K562 (cell line): ENCODE measurements at regions not wholly inside any gene's neighbourhood (a gene's known extent, or its start where the extent isn't known, plus 50 kb on each side); places are given as distances from the start of the nearest gene placed in this dataset.

Experiments
- ATAC-seq: fragments of 200-7000 bp; cut with Tn5 transposase; 3 replicates; pipeline ENCODE4 v1.9.1; 2020; ENCODE audit warnings: moderate library complexity
- BruUV-seq: library from RNA; stranded (reverse); fragments of 400-500 nt; replicated peaks from 2 replicates; lab custom pipeline; 2021; lab: Mats Ljungman, UMichigan
- CTCF ChIA-PET: fragments of 300-600 bp; formaldehyde crosslinking; extraction: SDS; loops from one replicate; lab custom pipeline; 2021; ENCODE audit warnings: low intra/inter-chr PET ratio; lab: Yijun Ruan, JAX
- POLR2A ChIA-PET: fragments of 300-600, 350-650 bp; sonication (Branson Sonifier 250); formaldehyde crosslinking; extraction: SDS; loops from one replicate; lab custom pipeline; 2021; ENCODE audit warnings: antibody characterized with exemption, inconsistent platforms; lab: Yijun Ruan, JAX
- DNase-seq, 4 experiments: peaks; one replicate each; pipeline versions ENCODE4 v3.0.0 to v3.0.0-alpha.2; 2011 to 2018; ENCODE audit warnings: low spot score in 3 of 4, mixed read lengths in 3 of 4; ENCODE audit errors: extremely low read depth in 1 of 4
- FAIRE-seq: peaks from 2 replicates; lab custom pipeline; 2011; peaks lifted over from hg19 to GRCh38; lab: Jason Lieb, UNC
- H2AFZ ChIP-seq: 2 replicates; pipeline ENCODE4 v1.6.0; 2011; ENCODE audit warnings: low read depth, low read length, control low read depth, inconsistent platforms
- H3K27ac ChIP-seq: fragments of 200-600 bp; 3 replicates; pipeline ENCODE4 v1.8.0; 2011; ENCODE audit warnings: low read depth, mild to moderate bottlenecking, control low read depth, inconsistent platforms, low read length, moderate library complexity, mixed read lengths; ENCODE audit errors: extremely low read depth
- H3K27me3 ChIP-seq, 2 experiments: fragments of 300-600 bp in 1 of 2; 2 replicates in 1 of 2; 3 replicates in 1 of 2; pipeline versions ENCODE4 v1.6.0 to v1.8.0; 2011; ENCODE audit warnings: inconsistent platforms in 2 of 2, low read length in 2 of 2, mild to moderate bottlenecking in 1 of 2, mixed read lengths in 1 of 2, moderate library complexity in 1 of 2; ENCODE audit not compliant: control insufficient read depth in 2 of 2, insufficient read depth in 2 of 2
- H3K36me3 ChIP-seq: fragments of 300-600 bp; 3 replicates; pipeline ENCODE4 v1.8.0; 2011; ENCODE audit warnings: mild to moderate bottlenecking, low read length, inconsistent platforms; ENCODE audit not compliant: control insufficient read depth, insufficient read depth
- H3K4me1 ChIP-seq, 2 experiments: fragments of 200-600 bp in 1 of 2; replicated peaks in 1 of 2; 2 replicates in 1 of 2; 3 replicates in 1 of 2; pipeline versions ENCODE4 v1.5.1 to v1.8.0; 2011; ENCODE audit warnings: inconsistent platforms in 2 of 2, low read length in 2 of 2, mild to moderate bottlenecking in 1 of 2, mixed read lengths in 1 of 2, moderate library complexity in 1 of 2; ENCODE audit not compliant: control insufficient read depth in 2 of 2, insufficient read depth in 2 of 2
- H3K4me2 ChIP-seq: 2 replicates; pipeline ENCODE4 v1.6.1; 2011; ENCODE audit warnings: low read length, control low read depth, inconsistent platforms, mixed read lengths; ENCODE audit not compliant: insufficient read depth
- H3K4me3 ChIP-seq: fragments of 200-600 bp; sonication (generic), shearing (Covaris generic); 2 replicates; pipeline ENCODE4 v1.5.1; 2016; ENCODE audit warnings: control low read depth, inconsistent platforms
- H3K79me2 ChIP-seq: fragments of 200-600 bp; 3 replicates; pipeline ENCODE4 v1.8.0; 2011; ENCODE audit warnings: low read length, inconsistent platforms; ENCODE audit not compliant: control insufficient read depth, insufficient read depth
- H3K9ac ChIP-seq, 2 experiments: 2 replicates each; pipeline versions ENCODE4 v1.6.0 to v1.6.1; 2011; ENCODE audit warnings: low read depth in 2 of 2, low read length in 2 of 2, control low read depth in 1 of 2, inconsistent platforms in 1 of 2, mild to moderate bottlenecking in 1 of 2, mixed read lengths in 1 of 2; ENCODE audit not compliant: insufficient read depth in 1 of 2
- H3K9me1 ChIP-seq: one replicate; pipeline ENCODE4 v1.6.0; 2011; ENCODE audit warnings: inconsistent platforms, mild to moderate bottlenecking, low read length, moderate library complexity; ENCODE audit not compliant: control insufficient read depth, insufficient read depth
- H3K9me3 ChIP-seq: replicated peaks from 2 replicates; pipeline ENCODE4 v1.5.1; 2011; ENCODE audit warnings: low read depth, low read length, inconsistent platforms; ENCODE audit not compliant: control insufficient read depth, insufficient read depth
- H4K20me1 ChIP-seq: replicated peaks from 2 replicates; pipeline ENCODE4 v1.6.1; 2011; ENCODE audit warnings: low read length, inconsistent platforms, mixed read lengths; ENCODE audit not compliant: control insufficient read depth, insufficient read depth
- BRD9 ChIP-seq: fragments of 450-650 bp; IDR thresholded peaks from 2 replicates; pipeline ENCODE4 v1.6.1; 2018; ENCODE audit warnings: low read depth; ENCODE audit not compliant: partially characterized antibody
- E2F1 ChIP-seq: sonication (generic); formaldehyde crosslinking; IDR thresholded peaks from 2 replicates; pipeline ENCODE4 v1.8.1; 2023; ENCODE audit warnings: mild to moderate bottlenecking, missing genetic modification reagents, moderate library complexity
- FOS ChIP-seq: IDR thresholded peaks from 3 replicates; pipeline ENCODE4 v1.6.1; 2011; ENCODE audit not compliant: insufficient read length; ENCODE audit errors: extremely low read depth
- HDAC8 ChIP-seq: fragments of 450-650 bp; IDR thresholded peaks from 2 replicates; pipeline ENCODE4 v1.6.1; 2016; ENCODE audit warnings: mild to moderate bottlenecking, missing genetic modification characterization, moderate library complexity, missing compliant biosample characterization
- HIVEP1 ChIP-seq: fragments of 250-450 bp; sonication (Bioruptor Pico); IDR thresholded peaks from 2 replicates; pipeline ENCODE4 v1.4.0; 2020; ENCODE audit warnings: mild to moderate bottlenecking
- KLF16 ChIP-seq: IDR thresholded peaks from 2 replicates; pipeline ENCODE4 v1.6.1; 2016; ENCODE audit warnings: antibody characterized with exemption
- MXD1 ChIP-seq: fragments of 250-450 bp; sonication (Bioruptor Pico); IDR thresholded peaks from 2 replicates; pipeline ENCODE4 v1.8.0; 2021; ENCODE audit warnings: borderline replicate concordance, mild to moderate bottlenecking, moderate library complexity; ENCODE audit not compliant: poor library complexity, severe bottlenecking
- NUFIP1 ChIP-seq: fragments of 450-650 bp; IDR thresholded peaks from 2 replicates; pipeline ENCODE4 v1.6.1; 2018; ENCODE audit not compliant: partially characterized antibody
- POLR3A ChIP-seq: IDR thresholded peaks from 2 replicates; pipeline ENCODE4 v1.6.1; 2011; ENCODE audit warnings: borderline replicate concordance, mild to moderate bottlenecking, moderate library complexity; ENCODE audit not compliant: insufficient read length, insufficient read depth; ENCODE audit errors: extremely low read depth
- SMARCE1 ChIP-seq: fragments of 450-650 bp; IDR thresholded peaks from 2 replicates; pipeline ENCODE4 v1.7.1; 2016; ENCODE audit warnings: mild to moderate bottlenecking
- THRB ChIP-seq: fragments of 450-650 bp; formaldehyde crosslinking; conservative IDR thresholded peaks from 2 replicates; pipeline ENCODE4 v1.4.0; 2022; ENCODE audit warnings: mild to moderate bottlenecking, missing genetic modification characterization
- TOE1 ChIP-seq, 2 experiments: fragments of 450-650 bp in 1 of 2; sonication (generic) in 1 of 2; formaldehyde crosslinking in 1 of 2; IDR thresholded peaks; 2 replicates each; pipeline versions ENCODE4 v1.7.1 to v1.8.0; 2016 to 2022; ENCODE audit warnings: borderline replicate concordance in 2 of 2, mild to moderate bottlenecking in 2 of 2, antibody characterized with exemption in 1 of 2, inconsistent platforms in 1 of 2, low read depth in 1 of 2, missing genetic modification reagents in 1 of 2, moderate library complexity in 1 of 2
- ZNF239 ChIP-seq: fragments of 250-450 bp; sonication (Bioruptor Pico); IDR thresholded peaks from 2 replicates; pipeline ENCODE4 v1.4.0; 2020; ENCODE audit warnings: mild to moderate bottlenecking
- in situ Hi-C: fragments of 300-500 bp; cut with MboI; formaldehyde crosslinking; loops from 4 replicates; pipeline ENCODE4 v1.15.0; 2018; ENCODE audit warnings: inconsistent platforms, mixed read lengths
- intact Hi-C: fragments of 100-400 bp; cut with micrococcal nuclease; formaldehyde crosslinking; loops from 2 replicates; pipeline ENCODE4 v1.14.2; 2022
- TF ChIP-seq, protein P1 (sequence below): fragments of 450-650 bp; conservative IDR thresholded peaks from 2 replicates; pipeline ENCODE4 v1.6.1; 2016; ENCODE audit warnings: missing genetic modification characterization, low read depth, mild to moderate bottlenecking, missing compliant biosample characterization, moderate library complexity
- TF ChIP-seq, protein P2 (sequence below): fragments of 250-450 bp; sonication (Bioruptor Pico); IDR thresholded peaks from 2 replicates; pipeline ENCODE4 v1.4.0; 2020; ENCODE audit warnings: mild to moderate bottlenecking, moderate library complexity, borderline replicate concordance

DNA sequence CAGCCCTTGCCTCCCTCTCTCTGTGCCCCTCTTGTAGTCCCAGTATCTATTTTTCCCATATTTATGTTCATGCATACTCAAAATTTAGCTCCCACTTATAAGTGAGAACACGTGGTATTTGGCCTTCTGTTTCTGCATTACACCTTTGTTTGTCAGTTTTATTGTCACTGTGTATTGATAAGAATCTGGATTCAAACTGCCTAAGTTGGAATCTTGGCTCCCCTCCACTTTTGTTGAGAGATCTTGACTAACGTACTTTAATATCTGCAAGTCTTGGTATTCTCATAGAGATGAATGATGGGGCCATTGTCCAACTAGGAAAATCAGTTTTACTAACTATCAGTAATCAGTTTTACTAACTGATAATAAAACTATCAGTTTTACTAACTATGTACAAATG, 87.8 kb upstream of the PRMT6 start (continued):
- TF ChIP-seq, protein P1, sequence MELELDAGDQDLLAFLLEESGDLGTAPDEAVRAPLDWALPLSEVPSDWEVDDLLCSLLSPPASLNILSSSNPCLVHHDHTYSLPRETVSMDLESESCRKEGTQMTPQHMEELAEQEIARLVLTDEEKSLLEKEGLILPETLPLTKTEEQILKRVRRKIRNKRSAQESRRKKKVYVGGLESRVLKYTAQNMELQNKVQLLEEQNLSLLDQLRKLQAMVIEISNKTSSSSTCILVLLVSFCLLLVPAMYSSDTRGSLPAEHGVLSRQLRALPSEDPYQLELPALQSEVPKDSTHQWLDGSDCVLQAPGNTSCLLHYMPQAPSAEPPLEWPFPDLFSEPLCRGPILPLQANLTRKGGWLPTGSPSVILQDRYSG (tag), result no peak
- TF ChIP-seq ZNF239 (no peak), SMARCE1 (no peak), FOS (no peak)

DNA sequence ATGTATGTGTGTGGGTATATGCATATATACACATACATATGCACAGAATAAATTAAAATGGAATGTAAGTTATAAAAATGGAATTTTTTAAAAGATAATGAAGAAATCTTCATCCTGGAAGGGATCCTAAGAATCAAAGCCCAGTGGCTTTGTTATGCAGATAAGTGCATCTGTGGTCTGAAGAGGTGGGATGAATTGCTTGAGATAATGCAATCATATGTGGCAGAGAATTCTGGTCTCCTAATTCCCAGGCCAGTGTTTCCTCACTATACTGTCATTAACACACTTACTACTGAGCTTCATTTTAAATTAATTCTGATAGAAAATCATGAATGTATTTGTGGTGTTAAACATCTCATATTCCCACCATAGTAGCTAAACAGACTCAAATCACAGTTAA, 86.7 kb upstream of the PRMT6 start:
- H2AFZ ChIP-seq, result no peak overlapping the region
- no peaks in the 10 kb centered on the region for H3K9me1 ChIP-seq
- no peak for FAIRE-seq
- no peaks in the 10 kb centered on the region for H3K9me3 ChIP-seq
- no peaks in the 10 kb centered on the region for H3K36me3 ChIP-seq
- no peaks in the 10 kb centered on the region for H3K79me2 ChIP-seq
- ChIA-PET CTCF (no interaction called here), POLR2A (no interaction called here)
- no peak overlapping the region for H3K27ac ChIP-seq
- H3K27me3 ChIP-seq, result no peaks in the 10 kb centered on the region
- intact Hi-C loops, result no loop called here
- no peak overlapping the region for H3K4me2 ChIP-seq
- no peak for ATAC-seq
- no peak overlapping the region for H3K9ac ChIP-seq
- no TSS peak for BruUV-seq
- H3K4me1 ChIP-seq, result no peaks in the 10 kb centered on the region
- in situ Hi-C loops, result no loop called here
- no peaks in the 10 kb centered on the region for H4K20me1 ChIP-seq
- DNase-seq, result no peak
- no peak overlapping the region for H3K4me3 ChIP-seq
- TF ChIP-seq BRD9, result no peak
- no peak for TF ChIP-seq E2F1 (CRISPR knock-in tag)
- TF ChIP-seq HDAC8, result no peak
- TF ChIP-seq HIVEP1 (CRISPR knock-in tag), result no peak
- TF ChIP-seq KLF16, result no peak
- no peak for TF ChIP-seq THRB (CRISPR knock-in tag)
- no peak for TF ChIP-seq NUFIP1
- no peak for TF ChIP-seq POLR3A
- no peak for TF ChIP-seq MXD1
- TF ChIP-seq, protein P2, sequence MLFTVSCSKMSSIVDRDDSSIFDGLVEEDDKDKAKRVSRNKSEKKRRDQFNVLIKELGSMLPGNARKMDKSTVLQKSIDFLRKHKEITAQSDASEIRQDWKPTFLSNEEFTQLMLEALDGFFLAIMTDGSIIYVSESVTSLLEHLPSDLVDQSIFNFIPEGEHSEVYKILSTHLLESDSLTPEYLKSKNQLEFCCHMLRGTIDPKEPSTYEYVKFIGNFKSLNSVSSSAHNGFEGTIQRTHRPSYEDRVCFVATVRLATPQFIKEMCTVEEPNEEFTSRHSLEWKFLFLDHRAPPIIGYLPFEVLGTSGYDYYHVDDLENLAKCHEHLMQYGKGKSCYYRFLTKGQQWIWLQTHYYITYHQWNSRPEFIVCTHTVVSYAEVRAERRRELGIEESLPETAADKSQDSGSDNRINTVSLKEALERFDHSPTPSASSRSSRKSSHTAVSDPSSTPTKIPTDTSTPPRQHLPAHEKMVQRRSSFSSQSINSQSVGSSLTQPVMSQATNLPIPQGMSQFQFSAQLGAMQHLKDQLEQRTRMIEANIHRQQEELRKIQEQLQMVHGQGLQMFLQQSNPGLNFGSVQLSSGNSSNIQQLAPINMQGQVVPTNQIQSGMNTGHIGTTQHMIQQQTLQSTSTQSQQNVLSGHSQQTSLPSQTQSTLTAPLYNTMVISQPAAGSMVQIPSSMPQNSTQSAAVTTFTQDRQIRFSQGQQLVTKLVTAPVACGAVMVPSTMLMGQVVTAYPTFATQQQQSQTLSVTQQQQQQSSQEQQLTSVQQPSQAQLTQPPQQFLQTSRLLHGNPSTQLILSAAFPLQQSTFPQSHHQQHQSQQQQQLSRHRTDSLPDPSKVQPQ (CRISPR knock-in tag), result no peak
- no peak for TF ChIP-seq TOE1 (IDR thresholded peaks at IDR 0.05; ENCODE audit: borderline replicate concordance)
- TF ChIP-seq TOE1 (CRISPR knock-in tag; IDR thresholded peaks at IDR 0.05; ENCODE audit: borderline replicate concordance, low read depth), result no peak
